ENCODE measurements at regions not wholly inside any gene's neighbourhood (a gene's known extent, or its start where the extent isn't known, plus 50 kb on each side); places are given as distances from the start of the nearest gene placed in this dataset.

DNA sequence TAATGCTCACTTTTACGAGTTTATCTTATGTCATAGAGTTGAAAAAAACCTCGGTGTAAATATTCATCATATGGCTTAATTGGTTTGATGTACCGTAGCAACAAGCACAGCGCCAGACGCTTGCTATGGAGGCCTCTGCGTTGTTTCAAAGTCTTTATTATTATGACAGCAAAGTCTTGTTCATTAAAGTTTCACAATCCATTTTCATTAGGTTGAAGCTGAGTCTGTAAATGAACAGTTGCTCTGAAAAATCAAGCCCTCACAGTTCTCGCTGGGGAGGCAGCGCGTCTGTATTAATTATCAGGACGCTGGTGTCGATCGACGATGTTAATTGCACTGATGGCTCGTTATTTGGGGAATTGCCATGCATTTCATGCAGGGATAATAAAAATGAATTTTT lies 185.6 kb downstream of the INSC start:
- Histone ChIP-seq H3K27ac (ENCODE audit: low read depth, low read length) (no peak overlapping the region), H3K4me3 (ENCODE audit: low read depth, low read length) (no peak overlapping the region), H3K4me1 (ENCODE audit: control insufficient read depth, insufficient read depth, low read length) (no peaks in the 10 kb centered on the region), H3K27me3 (ENCODE audit: control insufficient read depth, insufficient read depth, low read length) (no peaks in the 10 kb centered on the region), H3K9me3 (ENCODE audit: control insufficient read depth, insufficient read depth, low read length) (no peaks in the 10 kb centered on the region), H3K36me3 (ENCODE audit: control insufficient read depth, insufficient read depth, low read length) (no peaks in the 10 kb centered on the region)
- 20% methylated on average over 1 of the region's 14 CpGs for WGBS (ENCODE audit: insufficient coverage)
- DNase-seq (ENCODE audit: low read depth in 4 of 6, low spot score in 6 of 6), result peak in 2 of 6 donors; percentile 56 to 70

DNA sequence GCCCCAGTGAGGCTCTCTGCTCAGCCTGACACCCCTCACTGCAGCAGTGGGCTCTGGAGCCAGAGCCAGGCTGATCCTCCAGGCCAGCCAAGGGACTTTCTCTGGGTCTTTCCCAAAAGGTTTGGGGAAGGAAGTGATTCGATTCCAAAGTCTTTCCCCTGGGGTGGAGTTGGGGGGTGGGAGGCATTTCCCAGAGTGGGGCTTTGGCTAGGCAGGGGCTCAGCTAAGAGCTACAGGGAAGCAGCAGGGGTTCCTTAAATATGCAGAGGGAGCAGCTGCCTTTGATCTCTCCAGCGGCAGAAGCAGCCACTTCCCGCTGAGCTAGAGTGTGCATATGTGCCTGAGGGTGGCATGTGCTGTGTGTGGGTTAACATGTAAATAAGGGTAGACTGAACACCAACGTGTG lies 192.9 kb downstream of the INSC start:
- no peaks in the 10 kb centered on the region for H3K27me3 ChIP-seq (ENCODE audit: control insufficient read depth, insufficient read depth, low read length)
- WGBS (ENCODE audit: insufficient coverage), result 3% methylated on average over 4 of the region's 4 CpGs

GRCh38 chr11:15308840-15309239 lies 194.1 kb downstream of the INSC start:
- H3K36me3 ChIP-seq (ENCODE audit: control insufficient read depth, insufficient read depth, low read length), result no peaks in the 10 kb centered on the region
- no CpG with 5 or more reads among the region's 2 CpGs for WGBS (ENCODE audit: insufficient coverage)
- no peak for DNase-seq (ENCODE audit: low read depth in 4 of 6, low spot score in 6 of 6)
- H3K27me3 ChIP-seq (ENCODE audit: control insufficient read depth, insufficient read depth, low read length), result no peaks in the 10 kb centered on the region
- no peak overlapping the region for H3K27ac ChIP-seq (ENCODE audit: low read depth, low read length)
- no peak overlapping the region for H3K4me3 ChIP-seq (ENCODE audit: low read depth, low read length)
- H3K9me3 ChIP-seq (ENCODE audit: control insufficient read depth, insufficient read depth, low read length), result no peaks in the 10 kb centered on the region
- no peaks in the 10 kb centered on the region for H3K4me1 ChIP-seq (ENCODE audit: control insufficient read depth, insufficient read depth, low read length)

More for the DNA sequence above, 192.9 kb downstream of the INSC start:
- Histone ChIP-seq H3K9me3 (ENCODE audit: control insufficient read depth, insufficient read depth, low read length) (no peaks in the 10 kb centered on the region), H3K4me3 (ENCODE audit: low read depth, low read length) (no peak overlapping the region), H3K36me3 (ENCODE audit: control insufficient read depth, insufficient read depth, low read length) (no peaks in the 10 kb centered on the region), H3K4me1 (ENCODE audit: control insufficient read depth, insufficient read depth, low read length) (no peaks in the 10 kb centered on the region), H3K27ac (ENCODE audit: low read depth, low read length) (no peak overlapping the region)
- DNase-seq (ENCODE audit: low read depth in 4 of 6, low spot score in 6 of 6), result peak in 1 of 6 donors; percentile 37

DNA sequence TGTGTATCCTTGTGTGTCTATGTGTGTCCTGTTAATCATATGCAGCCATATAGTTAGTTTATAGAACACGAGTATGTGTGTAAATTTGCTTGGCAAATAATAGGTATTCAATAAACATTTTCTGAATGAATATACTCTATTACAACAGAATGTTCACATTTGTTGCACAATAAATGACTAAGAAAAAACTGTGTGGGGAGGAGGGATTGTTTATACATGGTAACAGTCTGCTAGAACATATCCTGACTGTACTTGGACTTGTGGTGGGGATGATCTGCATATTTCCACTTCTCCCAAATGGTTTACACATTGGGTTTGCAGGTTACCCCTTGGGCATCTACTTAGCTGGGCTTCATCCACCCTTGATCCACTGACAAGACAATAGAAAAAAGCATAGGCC lies 194.6 kb downstream of the INSC start:
- no peak for DNase-seq (ENCODE audit: low read depth in 4 of 6, low spot score in 6 of 6)
- no CpG with 5 or more reads among the region's 1 CpG for WGBS (ENCODE audit: insufficient coverage)
- no peaks in the 10 kb centered on the region for H3K27me3 ChIP-seq (ENCODE audit: control insufficient read depth, insufficient read depth, low read length)

GRCh38 chr11:15313862-15314261 lies 199.1 kb downstream of the INSC start:
- no peaks in the 10 kb centered on the region for H3K36me3 ChIP-seq (ENCODE audit: control insufficient read depth, insufficient read depth, low read length)
- WGBS (ENCODE audit: insufficient coverage), result no CpG with 5 or more reads among the region's 2 CpGs
- no peaks in the 10 kb centered on the region for H3K9me3 ChIP-seq (ENCODE audit: control insufficient read depth, insufficient read depth, low read length)
- no peak overlapping the region for H3K27ac ChIP-seq (ENCODE audit: low read depth, low read length)
- H3K4me3 ChIP-seq (ENCODE audit: low read depth, low read length), result no peak overlapping the region
- no peaks in the 10 kb centered on the region for H3K27me3 ChIP-seq (ENCODE audit: control insufficient read depth, insufficient read depth, low read length)
- no peak for DNase-seq (ENCODE audit: low read depth in 4 of 6, low spot score in 6 of 6)
- H3K4me1 ChIP-seq (ENCODE audit: control insufficient read depth, insufficient read depth, low read length), result no peaks in the 10 kb centered on the region

More for the DNA sequence above, 194.6 kb downstream of the INSC start:
- H3K27ac ChIP-seq (ENCODE audit: low read depth, low read length), result no peak overlapping the region
- no peaks in the 10 kb centered on the region for H3K9me3 ChIP-seq (ENCODE audit: control insufficient read depth, insufficient read depth, low read length)
- H3K4me3 ChIP-seq (ENCODE audit: low read depth, low read length), result no peak overlapping the region
- no peaks in the 10 kb centered on the region for H3K36me3 ChIP-seq (ENCODE audit: control insufficient read depth, insufficient read depth, low read length)
- H3K4me1 ChIP-seq (ENCODE audit: control insufficient read depth, insufficient read depth, low read length), result no peaks in the 10 kb centered on the region

- Histone ChIP-seq H3K36me3 (ENCODE audit: control insufficient read depth, insufficient read depth, low read length) (no peaks in the 10 kb centered on the region), H3K4me3 (ENCODE audit: low read depth, low read length) (no peak overlapping the region), H3K27ac (ENCODE audit: low read depth, low read length) (no peak overlapping the region), H3K9me3 (ENCODE audit: control insufficient read depth, insufficient read depth, low read length) (no peaks in the 10 kb centered on the region), H3K4me1 (ENCODE audit: control insufficient read depth, insufficient read depth, low read length) (no peaks in the 10 kb centered on the region), H3K27me3 (ENCODE audit: control insufficient read depth, insufficient read depth, low read length) (no peaks in the 10 kb centered on the region)
- no CpG with 5 or more reads among the region's 9 CpGs for WGBS (ENCODE audit: insufficient coverage)
- DNase-seq (ENCODE audit: low read depth in 4 of 6, low spot score in 6 of 6), result no peak
Measured at GRCh38 chr11:15318814-15319213, 204.1 kb downstream of the INSC start.

DNA sequence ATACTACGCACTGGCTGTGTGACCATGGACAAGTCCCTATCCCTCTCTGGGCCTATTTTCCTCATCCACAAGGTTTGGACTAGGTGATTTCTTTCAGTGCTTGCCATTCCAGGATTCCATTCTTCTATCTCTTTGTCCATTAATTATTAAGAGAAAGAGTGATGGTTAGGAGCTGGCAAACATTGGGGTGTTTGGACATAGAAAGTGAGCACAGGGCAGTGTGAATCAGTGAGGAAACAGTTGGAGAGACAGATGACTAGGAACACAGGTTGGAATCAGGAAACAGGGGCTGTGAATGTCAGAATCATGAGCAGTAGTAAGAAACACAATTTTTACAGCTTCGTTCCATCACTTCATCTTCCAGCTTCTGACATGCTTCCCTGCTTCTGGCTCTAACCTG lies 211.8 kb downstream of the INSC start:
- Histone ChIP-seq H3K4me1 (ENCODE audit: control insufficient read depth, insufficient read depth, low read length) (peaks cover 6% of the 10 kb centered on the region), H3K9me3 (ENCODE audit: control insufficient read depth, insufficient read depth, low read length) (no peaks in the 10 kb centered on the region), H3K27ac (ENCODE audit: low read depth, low read length) (no peak overlapping the region), H3K27me3 (ENCODE audit: control insufficient read depth, insufficient read depth, low read length) (no peaks in the 10 kb centered on the region), H3K4me3 (ENCODE audit: low read depth, low read length) (no peak overlapping the region), H3K36me3 (ENCODE audit: control insufficient read depth, insufficient read depth, low read length) (no peaks in the 10 kb centered on the region)
- DNase-seq (ENCODE audit: low read depth in 4 of 6, low spot score in 6 of 6), result no peak
- WGBS (ENCODE audit: insufficient coverage), result 100% methylated on average over 1 of the region's 2 CpGs

- WGBS (ENCODE audit: insufficient coverage), result 22% methylated on average over 3 of the region's 4 CpGs
- no peaks in the 10 kb centered on the region for H3K27me3 ChIP-seq (ENCODE audit: control insufficient read depth, insufficient read depth, low read length)
- DNase-seq (ENCODE audit: low read depth in 4 of 6, low spot score in 6 of 6), result peak in 5 of 6 donors; percentile 48 to 88 (median 56)
- peaks cover 6% of the 10 kb centered on the region for H3K4me1 ChIP-seq (ENCODE audit: control insufficient read depth, insufficient read depth, low read length)
- no peaks in the 10 kb centered on the region for H3K36me3 ChIP-seq (ENCODE audit: control insufficient read depth, insufficient read depth, low read length)
- no peak overlapping the region for H3K27ac ChIP-seq (ENCODE audit: low read depth, low read length)
- no peak overlapping the region for H3K4me3 ChIP-seq (ENCODE audit: low read depth, low read length)
- no peaks in the 10 kb centered on the region for H3K9me3 ChIP-seq (ENCODE audit: control insufficient read depth, insufficient read depth, low read length)
Measured at GRCh38 chr11:15327786-15328231, 213.1 kb downstream of the INSC start.

- no peak for DNase-seq (ENCODE audit: low read depth in 4 of 6, low spot score in 6 of 6)
- H3K27me3 ChIP-seq (ENCODE audit: control insufficient read depth, insufficient read depth, low read length), result no peaks in the 10 kb centered on the region
- H3K4me1 ChIP-seq (ENCODE audit: control insufficient read depth, insufficient read depth, low read length), result peaks cover under 1% of the 10 kb centered on the region
- H3K4me3 ChIP-seq (ENCODE audit: low read depth, low read length), result no peak overlapping the region
- no CpG with 5 or more reads among the region's 1 CpG for WGBS (ENCODE audit: insufficient coverage)
- no peaks in the 10 kb centered on the region for H3K9me3 ChIP-seq (ENCODE audit: control insufficient read depth, insufficient read depth, low read length)
- H3K27ac ChIP-seq (ENCODE audit: low read depth, low read length), result no peak overlapping the region
- no peaks in the 10 kb centered on the region for H3K36me3 ChIP-seq (ENCODE audit: control insufficient read depth, insufficient read depth, low read length)
Measured at GRCh38 chr11:15333407-15333806, 218.7 kb downstream of the INSC start.

GRCh38 chr11:15334766-15335165 lies 220.0 kb downstream of the INSC start:
- Histone ChIP-seq H3K4me1 (ENCODE audit: control insufficient read depth, insufficient read depth, low read length) (no peaks in the 10 kb centered on the region), H3K27me3 (ENCODE audit: control insufficient read depth, insufficient read depth, low read length) (no peaks in the 10 kb centered on the region), H3K9me3 (ENCODE audit: control insufficient read depth, insufficient read depth, low read length) (peaks cover 8% of the 10 kb centered on the region), H3K36me3 (ENCODE audit: control insufficient read depth, insufficient read depth, low read length) (no peaks in the 10 kb centered on the region), H3K4me3 (ENCODE audit: low read depth, low read length) (no peak overlapping the region), H3K27ac (ENCODE audit: low read depth, low read length) (no peak overlapping the region)
- DNase-seq (ENCODE audit: low read depth in 4 of 6, low spot score in 6 of 6), result peak in 2 of 6 donors; percentile 44 to 52
- WGBS (ENCODE audit: insufficient coverage), result no CpG with 5 or more reads among the region's 3 CpGs

All from spinal cord (tissue), 9 donors.